Right lobe of liver (tissue), 4 donors: ENCODE measurements at regions not wholly inside any gene's neighbourhood (a gene's known extent, or its start where the extent isn't known, plus 50 kb on each side); places are given as distances from the start of the nearest gene placed in this dataset.

ENCODE experiments used
- POLR2A ChIP-seq: fragments of 450-650 bp; IDR thresholded peaks from one replicate; pipeline ENCODE4 v1.6.1; 2017; ENCODE audit warnings: antibody characterized with exemption, mild to moderate bottlenecking
- TF ChIP-seq, protein P1 (sequence below), 4 donors: fragments of 200-600 bp in 3 of 4; fragments of 450-650 bp in 1 of 4; IDR thresholded peaks; one replicate each; pipeline versions ENCODE4 v1.5.1 to v1.8.0; 2016 to 2022; ENCODE audit warnings: antibody characterized with exemption in 4 of 4, mild to moderate bottlenecking in 2 of 4
- donor health status: DM: no; HTN: no; CAD: no.
- donor health status: DM: no; HTN: no; CAD: no.
- donor health status: DM: no; HTN: yes; CAD: no.

DNA sequence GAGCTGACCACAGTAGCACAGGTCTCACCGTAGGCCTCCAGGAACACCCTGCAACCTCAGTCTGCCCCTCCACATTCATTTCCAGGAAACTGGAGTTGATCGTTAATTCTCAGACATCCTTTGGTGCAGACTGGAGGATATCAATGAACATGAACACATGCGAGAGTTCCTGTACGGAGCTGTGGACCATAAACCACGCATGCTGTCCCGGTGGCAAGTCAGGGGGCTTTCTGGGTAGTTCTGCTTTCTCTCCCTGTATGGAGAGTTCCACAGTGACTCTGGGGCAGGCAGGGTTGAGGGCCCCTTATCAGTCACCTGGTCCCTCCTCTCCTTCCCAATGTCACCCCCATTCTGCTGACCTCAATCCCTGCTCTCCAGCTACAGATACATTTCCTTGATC lies 55.5 kb upstream of the URI1 start:
- TF ChIP-seq, protein P1, sequence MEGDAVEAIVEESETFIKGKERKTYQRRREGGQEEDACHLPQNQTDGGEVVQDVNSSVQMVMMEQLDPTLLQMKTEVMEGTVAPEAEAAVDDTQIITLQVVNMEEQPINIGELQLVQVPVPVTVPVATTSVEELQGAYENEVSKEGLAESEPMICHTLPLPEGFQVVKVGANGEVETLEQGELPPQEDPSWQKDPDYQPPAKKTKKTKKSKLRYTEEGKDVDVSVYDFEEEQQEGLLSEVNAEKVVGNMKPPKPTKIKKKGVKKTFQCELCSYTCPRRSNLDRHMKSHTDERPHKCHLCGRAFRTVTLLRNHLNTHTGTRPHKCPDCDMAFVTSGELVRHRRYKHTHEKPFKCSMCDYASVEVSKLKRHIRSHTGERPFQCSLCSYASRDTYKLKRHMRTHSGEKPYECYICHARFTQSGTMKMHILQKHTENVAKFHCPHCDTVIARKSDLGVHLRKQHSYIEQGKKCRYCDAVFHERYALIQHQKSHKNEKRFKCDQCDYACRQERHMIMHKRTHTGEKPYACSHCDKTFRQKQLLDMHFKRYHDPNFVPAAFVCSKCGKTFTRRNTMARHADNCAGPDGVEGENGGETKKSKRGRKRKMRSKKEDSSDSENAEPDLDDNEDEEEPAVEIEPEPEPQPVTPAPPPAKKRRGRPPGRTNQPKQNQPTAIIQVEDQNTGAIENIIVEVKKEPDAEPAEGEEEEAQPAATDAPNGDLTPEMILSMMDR (IDR thresholded peaks at IDR 0.05) = no peak
- TF ChIP-seq POLR2A = no peak
